Dermis blood vessel endothelial cell (primary cell): ENCODE measurements at regions not wholly inside any gene's neighbourhood (a gene's known extent, or its start where the extent isn't known, plus 50 kb on each side); places are given as distances from the start of the nearest gene placed in this dataset.
A peak's percentile ranks its signal among the peaks of the same experiment; 100 is the strongest.
"Not testable (repeated sequence)": the region's sequence is repeated elsewhere in the genome, so short reads cannot be mapped to it uniquely, and the experiment has no call there.

Source experiments
- DNase-seq: peaks from one replicate; pipeline ENCODE4 v3.0.0; 2010

DNA sequence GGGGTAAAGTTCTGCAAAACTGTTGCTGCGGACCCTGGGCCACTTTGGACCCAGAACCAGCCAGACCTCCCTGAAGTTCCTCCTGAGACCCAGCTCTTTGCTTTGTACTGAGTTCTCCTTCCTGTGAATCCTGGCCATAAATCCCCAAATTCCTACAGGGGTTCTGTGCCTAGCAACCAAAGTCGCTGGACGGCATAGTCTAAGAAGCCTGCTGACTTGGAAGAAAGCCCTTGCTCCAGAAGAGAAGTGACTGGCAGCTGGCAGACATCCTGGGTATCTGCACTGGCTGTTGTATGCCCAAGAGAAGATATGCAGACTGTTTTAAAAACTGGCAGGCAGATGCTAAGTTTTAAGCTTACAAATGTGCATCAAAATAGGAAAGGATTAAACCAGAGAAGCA lies 99.9 kb upstream of the SLC24A4 start:
- DNase-seq, result no peak

DNA sequence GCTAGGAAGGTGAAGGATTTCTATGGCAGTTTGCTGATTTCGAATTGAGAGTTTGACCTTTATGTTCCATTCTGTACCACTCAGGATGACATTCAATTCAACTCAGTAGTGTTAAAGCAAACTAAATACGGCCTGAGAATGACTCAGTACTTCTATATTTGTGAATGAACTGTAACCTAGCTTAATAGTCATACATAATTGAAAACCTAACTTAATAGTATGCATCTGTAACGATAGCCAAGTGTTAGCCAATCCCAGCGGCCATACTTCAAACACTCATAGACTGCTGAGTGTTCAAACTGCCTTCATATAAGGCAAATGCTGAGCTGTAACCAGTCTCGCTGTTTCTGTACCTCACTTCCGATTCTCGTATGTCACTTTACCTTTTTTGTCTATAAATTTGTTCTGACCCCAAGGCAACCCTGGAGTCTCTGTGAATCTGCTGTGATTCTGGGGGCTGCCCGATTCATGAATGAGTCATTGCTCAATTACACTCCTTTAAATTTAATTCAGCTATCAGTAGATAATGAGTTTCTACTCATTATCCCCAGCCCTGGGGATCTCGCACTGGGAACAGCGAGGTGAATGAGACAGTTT lies 98.5 kb upstream of the SLC24A4 start:
- DNase-seq, result no peak

DNA sequence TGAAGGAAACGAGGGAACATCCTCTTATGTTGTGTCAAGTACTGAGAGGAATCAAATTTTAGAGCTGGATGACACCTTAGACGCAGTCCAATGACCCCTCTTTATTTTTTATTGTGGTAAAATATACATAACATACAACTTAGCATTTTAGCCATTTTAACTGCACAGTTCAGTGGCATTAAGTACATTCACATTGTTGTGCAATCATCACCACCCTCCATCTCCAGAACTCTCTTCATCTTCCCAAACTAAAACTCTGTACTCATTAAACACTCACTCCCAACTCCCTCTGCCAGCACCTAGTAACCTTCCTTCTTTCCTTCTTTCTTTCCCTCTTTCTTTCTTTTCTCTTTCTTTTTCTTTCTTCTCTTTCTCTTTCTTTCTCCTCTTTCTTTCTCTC lies 97.2 kb upstream of the SLC24A4 start:
- DNase-seq, result no peak

DNA sequence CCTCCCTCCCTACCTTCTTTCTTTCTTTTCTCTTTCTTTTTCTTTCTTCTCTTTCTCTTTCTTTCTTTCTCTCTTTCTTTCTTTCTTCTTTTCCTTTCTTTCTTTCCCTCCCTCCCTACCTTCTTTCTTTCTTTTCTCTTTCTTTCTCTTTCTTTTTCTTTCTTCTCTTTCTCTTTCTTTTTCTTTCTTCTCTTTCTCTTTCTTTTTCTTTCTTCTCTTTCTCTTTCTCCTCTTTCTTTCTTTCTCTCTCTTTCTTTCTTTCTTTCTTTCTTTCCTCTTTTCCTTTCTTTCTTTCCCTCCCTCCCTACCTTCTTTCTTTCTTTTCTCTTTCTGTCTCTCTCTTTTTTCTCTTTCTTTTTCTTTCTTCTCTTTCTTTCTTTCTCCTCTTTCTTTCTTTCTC lies 96.8 kb upstream of the SLC24A4 start:
- DNase-seq, result not testable (repeated sequence)

DNA sequence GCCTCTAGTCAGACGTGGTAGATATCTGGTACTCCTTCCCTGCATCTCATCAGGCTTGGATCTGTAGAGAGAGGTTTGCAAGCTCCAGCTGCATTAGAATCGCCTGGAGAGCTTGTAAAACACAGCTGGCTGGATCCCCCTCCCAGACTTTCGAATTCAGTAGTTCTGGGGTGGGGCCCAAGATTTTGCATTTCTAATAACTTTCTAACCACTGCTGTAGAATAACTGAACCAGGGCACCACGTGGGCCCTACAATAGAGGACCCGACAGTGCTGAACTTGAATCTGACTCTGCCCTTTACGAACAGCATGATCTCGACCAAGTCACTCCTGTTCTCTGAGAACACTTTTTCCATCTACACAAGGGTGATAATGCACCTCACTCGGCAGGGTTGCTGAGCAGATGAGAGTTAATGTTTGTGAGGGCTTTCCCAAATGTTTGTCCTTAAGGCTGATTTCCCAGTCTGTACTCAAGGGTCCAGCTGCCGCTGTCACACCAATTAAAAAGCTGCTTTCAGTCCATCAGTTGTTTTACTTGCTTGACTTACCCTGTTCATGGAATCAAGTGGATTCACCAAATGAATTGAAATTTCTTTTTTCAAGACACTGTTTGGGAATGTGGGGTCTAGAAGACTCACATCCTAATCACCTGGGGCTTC lies 86.6 kb upstream of the SLC24A4 start:
- no peak for DNase-seq

DNA sequence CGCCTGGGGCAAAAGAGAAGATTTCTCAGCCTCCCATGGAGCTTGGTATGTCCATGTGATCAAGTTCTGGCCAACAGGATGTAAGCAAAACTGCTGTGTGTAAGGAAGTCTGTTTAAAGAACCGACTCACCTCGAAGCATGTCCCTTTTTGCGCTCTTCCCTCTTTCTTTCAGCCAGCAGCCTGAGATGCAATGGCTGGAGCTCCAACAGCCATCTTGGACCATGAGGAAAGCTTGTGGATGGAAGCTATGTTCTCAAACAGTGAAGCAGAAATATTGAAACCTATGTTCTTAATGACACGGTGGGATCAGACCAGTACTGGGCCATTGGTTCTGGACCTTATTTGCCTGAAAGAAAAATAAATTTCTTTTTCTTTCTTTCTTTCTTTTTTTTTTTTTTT lies 82.3 kb upstream of the SLC24A4 start:
- no peak for DNase-seq

DNA sequence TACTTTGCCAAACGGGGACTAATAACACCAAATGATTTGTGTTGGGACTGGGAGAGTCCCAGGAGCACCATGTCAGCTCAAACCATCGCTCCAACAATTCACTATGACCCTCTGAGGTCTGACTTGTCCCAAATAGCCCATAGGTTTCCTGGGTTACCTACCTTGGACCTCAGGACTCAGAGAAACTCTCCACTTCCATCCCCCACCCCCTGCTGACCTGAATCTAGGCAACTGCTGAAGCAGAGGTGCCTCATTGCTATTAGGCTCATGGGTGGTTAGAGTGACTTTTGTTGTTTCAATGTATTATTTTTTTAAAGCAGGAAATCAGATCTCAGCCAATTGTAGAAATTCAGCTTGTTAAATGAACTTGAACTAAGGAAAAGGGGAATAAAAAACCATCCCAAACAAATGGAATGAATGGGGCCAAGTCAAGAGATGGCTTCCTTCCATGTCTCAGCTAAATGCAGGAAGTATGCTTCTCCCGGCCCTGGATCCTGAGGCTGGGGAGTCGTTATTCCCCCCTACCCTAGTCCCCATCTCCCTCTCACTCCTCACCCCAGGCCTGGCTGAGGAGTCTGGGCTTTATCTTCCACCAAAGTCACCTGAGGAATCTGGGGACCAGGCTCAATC lies 80.9 kb upstream of the SLC24A4 start:
- DNase-seq, result no peak

DNA sequence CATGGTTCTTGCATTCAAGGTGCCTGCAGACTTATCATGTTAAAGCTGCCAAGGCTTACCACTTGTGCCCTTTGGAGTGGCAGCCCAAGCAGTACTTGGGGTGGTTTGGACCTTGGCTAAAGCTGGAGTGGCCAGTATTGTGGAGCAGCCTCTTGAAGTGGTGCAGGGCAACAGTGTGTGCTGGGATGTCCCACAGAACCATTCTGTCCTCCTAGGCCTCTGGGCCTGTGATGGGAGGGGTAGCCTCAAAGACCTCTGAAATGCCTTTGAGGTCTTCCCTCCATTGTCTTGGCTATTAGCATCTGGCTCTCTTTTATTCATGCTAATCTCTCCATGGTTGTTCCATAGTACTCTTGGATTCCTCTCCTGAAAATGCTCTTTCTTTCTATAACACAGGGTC lies 78.2 kb upstream of the SLC24A4 start:
- no peak for DNase-seq

DNA sequence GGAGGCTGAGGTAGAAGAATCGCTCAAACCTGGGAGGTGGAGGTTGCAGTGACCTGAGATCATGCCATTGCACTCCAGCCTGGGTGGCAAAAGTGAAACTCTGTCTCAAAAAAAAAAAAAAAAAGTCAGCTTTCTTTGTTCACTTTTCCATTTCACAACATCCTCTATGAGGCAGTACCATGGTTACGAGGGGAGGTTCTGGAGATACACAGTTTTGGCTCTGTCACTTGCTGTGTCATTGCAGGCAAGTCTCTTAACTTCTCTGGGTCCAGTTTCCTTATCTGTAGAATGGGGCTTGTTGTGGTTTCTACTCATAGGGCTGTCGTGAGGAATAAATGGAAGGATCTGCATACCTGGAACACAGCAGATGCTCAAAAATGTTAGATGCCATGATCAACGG lies 75.6 kb upstream of the SLC24A4 start:
- DNase-seq, result no peak

DNA sequence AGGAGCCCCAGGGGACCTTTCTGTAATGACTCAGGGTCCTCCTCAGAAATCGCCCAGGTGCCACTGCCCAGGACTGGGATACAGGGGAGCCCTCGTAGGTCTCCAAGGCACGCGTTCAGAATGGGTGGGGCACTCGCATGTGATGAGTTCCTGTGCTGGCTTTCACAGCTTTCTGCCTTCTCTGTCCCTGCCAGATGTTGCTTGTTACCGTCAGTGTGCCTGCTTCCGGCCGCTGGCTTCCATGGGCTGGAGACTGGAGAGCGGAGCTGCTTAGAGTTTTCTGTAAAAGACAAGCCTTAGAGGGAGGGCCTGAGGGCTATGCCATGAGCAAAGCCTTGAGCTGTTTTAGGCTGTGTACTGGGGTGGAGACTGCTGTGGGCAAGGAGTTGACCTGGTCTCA lies 75.0 kb upstream of the SLC24A4 start:
- DNase-seq, result no peak

DNA sequence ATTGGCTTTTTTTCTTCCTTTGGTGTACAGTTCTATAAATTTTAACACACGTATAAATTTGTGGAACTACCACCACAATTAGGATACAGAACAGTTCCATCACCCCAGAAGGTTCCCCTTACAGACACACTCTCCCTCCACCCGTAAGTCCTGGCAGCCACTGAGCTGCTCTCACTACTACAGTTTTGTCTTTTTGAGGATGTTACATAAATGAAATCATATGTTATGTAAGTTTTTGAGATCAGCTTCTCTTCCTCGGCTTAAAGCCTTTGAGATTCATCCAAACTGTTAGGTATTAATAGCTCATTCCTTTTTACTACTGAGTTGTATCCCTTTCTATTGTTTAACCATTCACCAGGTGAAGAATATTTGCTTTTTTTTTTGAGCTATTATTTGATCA lies 74.3 kb upstream of the SLC24A4 start:
- DNase-seq, result no peak

DNA sequence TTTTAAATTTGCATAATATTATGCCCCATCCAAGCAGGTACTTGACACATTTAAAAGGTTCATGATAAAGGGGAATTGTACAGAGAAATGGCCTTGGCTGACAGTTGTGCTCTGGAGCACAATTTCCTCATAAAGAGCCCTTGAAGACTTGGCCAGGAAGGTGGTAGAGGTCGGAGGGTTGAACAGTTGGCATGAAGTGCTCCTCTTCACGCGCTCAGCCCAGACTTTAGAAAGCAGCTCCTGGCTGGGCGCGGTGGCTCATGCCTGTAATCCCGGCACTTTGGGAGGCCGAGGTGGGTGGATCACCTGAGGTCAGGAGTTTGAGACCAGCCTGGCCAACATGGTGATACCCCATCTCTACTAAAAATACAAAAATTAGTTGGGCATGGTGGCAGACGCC lies 72.6 kb upstream of the SLC24A4 start:
- DNase-seq, result not testable (repeated sequence)

DNA sequence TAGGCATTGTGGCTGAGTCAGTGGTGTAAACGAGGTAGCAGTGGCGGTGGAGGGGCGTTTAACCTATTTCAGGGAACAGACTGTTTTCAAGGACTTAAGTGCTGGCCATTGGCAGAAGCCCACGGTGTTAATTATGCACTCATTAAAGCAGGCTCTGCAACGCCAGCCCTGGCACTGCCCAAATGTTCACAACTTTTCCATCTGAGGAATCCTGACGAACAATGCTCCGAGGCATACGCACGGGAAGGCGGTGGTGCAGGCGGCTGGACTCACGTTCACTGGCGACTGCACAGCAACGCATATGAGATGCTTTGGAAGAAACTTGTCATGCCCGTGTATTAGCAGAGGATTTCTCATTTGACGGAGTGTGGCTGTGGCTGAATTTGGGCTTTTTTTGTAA lies 70.6 kb upstream of the SLC24A4 start:
- DNase-seq, result no peak

DNA sequence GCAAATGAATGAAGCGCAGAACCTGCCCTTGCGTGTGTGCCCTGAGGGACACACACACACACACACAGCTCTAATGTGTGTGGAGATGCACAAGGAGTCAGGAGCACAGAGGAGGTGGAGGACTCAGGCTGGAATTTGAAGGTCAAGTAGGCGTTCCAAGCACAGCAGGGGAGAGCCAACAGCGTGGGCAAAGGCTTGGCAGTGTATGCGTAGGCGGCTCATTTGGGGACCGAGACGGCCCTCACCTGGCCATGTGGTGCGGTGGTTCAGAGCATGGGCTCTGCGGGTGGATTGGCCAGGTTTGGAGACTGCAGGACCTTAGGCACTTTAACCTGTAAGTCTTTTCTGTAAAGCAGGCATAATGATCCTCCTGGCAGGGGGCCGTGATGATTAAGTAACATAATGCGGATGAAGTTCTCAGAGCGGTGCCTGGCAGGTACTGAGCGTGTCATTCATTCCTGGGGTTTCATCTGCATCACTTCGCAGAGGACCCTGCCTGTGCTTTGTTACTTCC lies 69.5 kb upstream of the SLC24A4 start:
- DNase-seq, result no peak

DNA sequence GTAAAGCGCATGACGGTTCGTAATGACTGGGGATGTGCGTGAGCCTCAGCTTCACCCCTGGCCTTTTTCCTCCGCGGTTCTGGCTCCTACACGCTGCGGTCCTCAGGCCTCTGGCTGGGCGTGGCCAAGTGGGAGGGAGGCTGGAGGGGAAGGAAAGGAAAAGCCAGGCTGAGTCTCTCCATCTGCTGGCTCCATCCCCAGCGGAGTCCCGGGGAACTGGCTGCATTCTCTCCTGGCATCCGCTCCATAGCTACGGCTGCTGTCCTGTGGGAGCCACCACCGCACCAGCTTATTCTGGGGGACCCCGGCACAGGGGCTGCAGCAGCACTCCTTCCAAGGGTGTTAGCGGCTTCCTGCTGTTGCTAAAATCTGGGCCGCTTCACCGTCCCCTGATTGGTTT lies 68.2 kb upstream of the SLC24A4 start:
- peak; percentile 22 for DNase-seq

DNA sequence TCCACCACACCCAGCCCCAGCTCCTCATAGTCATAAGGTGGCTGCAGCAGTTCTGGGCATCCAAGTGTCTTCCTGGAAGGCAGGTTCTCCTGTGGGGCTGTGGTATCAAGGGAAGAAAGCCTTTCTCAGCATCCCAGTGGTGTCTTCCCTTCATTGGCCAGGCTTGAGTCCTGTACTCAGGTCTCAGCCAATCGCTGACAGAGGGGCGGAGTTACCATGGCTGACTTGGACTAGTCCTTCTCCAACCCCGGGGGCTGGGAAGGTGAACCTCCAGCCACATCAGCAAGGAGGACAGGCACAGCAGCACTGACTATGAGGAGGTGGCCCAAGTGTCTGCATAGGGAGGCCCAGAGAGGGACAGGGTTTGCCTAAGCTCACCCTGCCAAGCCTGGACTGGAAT lies 64.0 kb upstream of the SLC24A4 start:
- DNase-seq, result no peak

DNA sequence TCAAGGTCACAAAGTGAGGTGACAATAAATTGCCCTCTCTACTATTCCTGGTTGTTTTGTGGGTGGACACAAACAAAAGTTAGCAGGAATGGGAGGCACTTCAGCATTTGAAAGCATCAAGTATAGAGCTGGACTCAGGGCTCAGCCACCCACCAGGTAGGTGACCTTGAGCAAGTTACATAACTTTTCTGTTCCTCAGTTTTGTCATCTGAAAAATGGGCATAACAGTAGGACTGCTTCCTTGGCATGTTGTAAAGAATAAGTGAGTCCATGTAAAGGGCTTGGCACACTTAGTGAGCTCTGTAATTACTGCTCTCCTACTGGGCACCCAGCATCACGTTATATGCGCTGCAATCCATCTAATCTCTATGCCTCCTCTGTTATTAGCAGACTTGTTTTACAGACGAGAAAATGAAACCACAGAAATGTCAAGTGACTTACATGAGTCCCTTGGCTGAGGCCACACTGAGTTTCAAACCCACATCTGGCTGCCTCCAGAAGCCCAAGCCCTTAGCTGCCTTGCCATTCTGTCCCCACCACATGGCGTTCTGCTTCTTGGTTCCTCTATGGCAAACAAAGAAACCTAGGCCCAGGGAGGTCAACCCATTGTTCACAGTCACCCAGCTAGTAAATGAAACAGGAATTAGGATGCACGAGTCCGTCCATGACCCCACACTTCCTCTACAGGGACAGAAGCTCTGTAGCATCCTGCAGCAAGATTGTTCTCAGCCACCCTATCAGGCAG lies 63.2 kb upstream of the SLC24A4 start:
- no peak for DNase-seq

DNA sequence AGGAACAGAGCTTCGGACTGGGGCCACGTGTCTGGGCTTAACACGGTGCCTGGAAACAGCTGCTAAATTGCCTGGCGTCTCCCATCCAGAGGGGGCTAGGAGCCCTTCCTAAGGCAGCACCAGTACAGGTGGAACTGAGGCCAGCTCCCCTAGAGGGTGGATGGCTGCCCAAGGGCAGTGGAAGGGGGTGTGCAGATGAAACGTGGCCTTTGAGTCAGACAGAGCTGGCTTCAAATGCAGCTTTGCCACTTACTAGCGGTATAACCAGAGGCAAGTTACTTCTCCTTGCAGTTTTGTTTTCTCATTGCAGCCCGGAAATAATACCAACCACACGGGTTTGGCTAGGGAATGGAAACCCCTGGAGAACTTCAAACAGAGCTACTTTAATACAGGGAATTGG lies 59.3 kb upstream of the SLC24A4 start:
- DNase-seq, result no peak

DNA sequence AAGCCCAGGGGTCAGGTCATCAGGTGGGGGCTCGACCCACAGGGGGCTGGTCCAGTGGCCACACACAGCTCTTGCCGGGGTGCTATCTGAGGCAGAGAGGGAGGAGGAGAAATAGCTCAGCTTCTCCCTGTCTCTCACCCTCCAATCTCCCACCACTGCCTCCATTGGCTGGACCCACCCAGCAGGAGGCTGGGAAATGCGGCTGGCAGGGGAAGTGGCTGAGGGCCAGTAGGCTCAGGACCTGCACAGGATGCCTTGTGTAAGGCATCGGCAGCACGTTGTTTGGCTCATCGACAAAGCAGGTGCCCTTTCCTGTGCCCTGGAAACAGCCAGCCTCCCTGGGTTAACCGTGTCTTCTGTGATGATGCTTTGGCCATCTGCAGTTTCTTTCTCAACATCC lies 58.8 kb upstream of the SLC24A4 start:
- DNase-seq, result no peak

DNA sequence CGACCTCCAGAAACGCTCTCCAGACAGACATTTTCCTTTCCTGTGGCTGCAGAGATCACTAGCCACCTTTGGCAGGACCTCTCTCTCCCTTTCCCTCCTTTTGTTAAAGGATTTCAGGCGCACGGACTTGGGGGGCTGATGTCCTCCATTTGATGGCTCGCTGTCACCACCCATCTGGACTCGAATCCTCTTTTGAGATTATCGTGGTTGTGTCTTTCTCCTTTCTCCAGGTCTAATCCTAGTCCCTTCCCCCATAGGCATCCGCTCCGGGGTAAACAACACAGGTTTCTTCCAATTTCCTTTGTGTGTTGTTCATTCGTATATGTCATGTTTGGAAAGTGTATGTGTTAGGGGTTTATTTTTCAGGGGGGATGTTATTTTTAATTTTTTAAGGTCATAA lies 56.7 kb upstream of the SLC24A4 start:
- DNase-seq, result no peak
